H9 (cell line): ENCODE measurements at regions not wholly inside any gene's neighbourhood (a gene's known extent, or its start where the extent isn't known, plus 50 kb on each side); places are given as distances from the start of the nearest gene placed in this dataset.

ENCODE experiments used
- DNase-seq: peaks from one replicate; pipeline ENCODE4 v3.0.0-alpha.2; 2017
- H2AFZ ChIP-seq: one replicate; pipeline ENCODE4 v1.6.1; 2013; ENCODE audit warnings: mild to moderate bottlenecking, low read length, control low read depth, moderate library complexity
- H2AK5ac ChIP-seq: 2 replicates; pipeline ENCODE4 v1.6.1; 2013; ENCODE audit warnings: low read length, control low read depth, mixed read lengths; ENCODE audit not compliant: insufficient read length
- H2BK120ac ChIP-seq: one replicate; pipeline ENCODE4 v1.6.1; 2013; ENCODE audit warnings: low read depth, mild to moderate bottlenecking, low read length, control low read depth, inconsistent platforms; ENCODE audit not compliant: poor library complexity, severe bottlenecking
- H2BK12ac ChIP-seq: 2 replicates; pipeline ENCODE4 v1.6.1; 2013; ENCODE audit warnings: low read length, control low read depth, mixed read lengths, low read depth; ENCODE audit not compliant: insufficient read length
- H2BK15ac ChIP-seq: 2 replicates; pipeline ENCODE4 v1.6.1; 2013; ENCODE audit warnings: low read depth, low read length, control low read depth
- H2BK20ac ChIP-seq: one replicate; pipeline ENCODE4 v1.6.1; 2013; ENCODE audit warnings: low read depth, mild to moderate bottlenecking, low read length, control low read depth, inconsistent platforms; ENCODE audit not compliant: poor library complexity, severe bottlenecking
- H2BK5ac ChIP-seq: 2 replicates; pipeline ENCODE4 v1.6.1; 2013; ENCODE audit warnings: low read length, control low read depth, mixed read lengths; ENCODE audit not compliant: insufficient read length
- H3K14ac ChIP-seq: 2 replicates; pipeline ENCODE4 v1.6.1; 2013; ENCODE audit warnings: low read length, control low read depth; ENCODE audit not compliant: insufficient read depth
- H3K18ac ChIP-seq: 2 replicates; pipeline ENCODE4 v1.6.1; 2013; ENCODE audit warnings: low read depth, mild to moderate bottlenecking, mixed read lengths, low read length, control low read depth; ENCODE audit not compliant: insufficient read length
- H3K23ac ChIP-seq: 2 replicates; pipeline ENCODE4 v1.6.1; 2013; ENCODE audit warnings: low read length, control low read depth, mixed read lengths, low read depth; ENCODE audit not compliant: insufficient read length
- H3K23me2 ChIP-seq: 2 replicates; pipeline ENCODE4 v1.6.1; 2013; ENCODE audit warnings: low read depth, mild to moderate bottlenecking, mixed read lengths, low read length, control low read depth; ENCODE audit not compliant: insufficient read length, poor library complexity, severe bottlenecking
- H3K27ac ChIP-seq: 2 replicates; pipeline ENCODE4 v1.5.1; 2013; ENCODE audit warnings: low read length, control low read depth, mixed read lengths, low read depth; ENCODE audit not compliant: insufficient read length
- H3K27me3 ChIP-seq: 2 replicates; pipeline ENCODE4 v1.6.1; 2013; ENCODE audit warnings: low read length, control low read depth, inconsistent platforms; ENCODE audit not compliant: insufficient read depth
- H3K4ac ChIP-seq: 2 replicates; pipeline ENCODE4 v1.6.1; 2013; ENCODE audit warnings: low read depth, mild to moderate bottlenecking, control low read depth, inconsistent platforms, low read length, moderate library complexity
- H3K4me1 ChIP-seq: 2 replicates; pipeline ENCODE4 v1.6.1; 2013; ENCODE audit warnings: low read length, control low read depth, inconsistent platforms; ENCODE audit not compliant: insufficient read depth
- H3K4me2 ChIP-seq: 2 replicates; pipeline ENCODE4 v1.6.1; 2013; ENCODE audit warnings: low read length, control low read depth, mixed read lengths; ENCODE audit not compliant: insufficient read length, insufficient read depth
- H3K56ac ChIP-seq: 2 replicates; pipeline ENCODE4 v1.6.1; 2013; ENCODE audit warnings: low read depth, mild to moderate bottlenecking, mixed read lengths, low read length, control low read depth; ENCODE audit not compliant: insufficient read length
- H3K79me1 ChIP-seq: 2 replicates; pipeline ENCODE4 v1.6.1; 2013; ENCODE audit warnings: low read depth, mild to moderate bottlenecking, moderate library complexity, low read length, control low read depth, inconsistent platforms; ENCODE audit not compliant: insufficient read depth, poor library complexity, severe bottlenecking
- H3K79me2 ChIP-seq: 2 replicates; pipeline ENCODE4 v1.6.1; 2013; ENCODE audit warnings: low read length, control low read depth, inconsistent platforms; ENCODE audit not compliant: insufficient read depth
- H3K9ac ChIP-seq: 2 replicates; pipeline ENCODE4 v1.6.1; 2013; ENCODE audit warnings: low read length, control low read depth, mixed read lengths; ENCODE audit not compliant: insufficient read length; ENCODE audit errors: extremely low read depth
- H3K9me3 ChIP-seq: one replicate; pipeline ENCODE4 v1.6.1; 2013; ENCODE audit warnings: low read depth, low read length, inconsistent platforms; ENCODE audit not compliant: control insufficient read depth
- H3T11ph ChIP-seq: one replicate; pipeline ENCODE4 v1.6.1; 2013; ENCODE audit warnings: mild to moderate bottlenecking, low read length, control low read depth, inconsistent platforms
- H4K20me1 ChIP-seq: one replicate; pipeline ENCODE4 v1.6.1; 2013; ENCODE audit not compliant: control insufficient read depth, insufficient read length, insufficient read depth
- H4K5ac ChIP-seq: 2 replicates; pipeline ENCODE4 v1.6.1; 2013; ENCODE audit warnings: low read depth, mild to moderate bottlenecking, mixed read lengths, low read length, control low read depth; ENCODE audit not compliant: insufficient read length
- H4K8ac ChIP-seq: replicated peaks from 2 replicates; pipeline ENCODE4 v1.6.1; 2013; ENCODE audit warnings: low read length, control low read depth, mixed read lengths, low read depth; ENCODE audit not compliant: insufficient read length
- H4K91ac ChIP-seq: 2 replicates; pipeline ENCODE4 v1.6.1; 2013; ENCODE audit warnings: low read depth, mild to moderate bottlenecking, moderate library complexity, mixed read lengths, low read length, control low read depth; ENCODE audit not compliant: insufficient read length
- H3K27ac Mint-ChIP-seq, 3 experiments: 2 replicates in 2 of 3; 3 replicates in 1 of 3; pipeline ENCODE4 v1.8.0; 2020 to 2021; ENCODE audit warnings: mixed read lengths in 3 of 3, mild to moderate bottlenecking in 1 of 3, moderate library complexity in 1 of 3
- H3K27me3 Mint-ChIP-seq: 2 replicates; pipeline ENCODE4 v1.8.0; 2021; ENCODE audit warnings: low read depth, mild to moderate bottlenecking, moderate library complexity, mixed read lengths
- H3K36me3 Mint-ChIP-seq, 3 experiments: 2 replicates in 2 of 3; 3 replicates in 1 of 3; pipeline ENCODE4 v1.8.0; 2020 to 2021; ENCODE audit warnings: low read depth in 3 of 3, mixed read lengths in 3 of 3; ENCODE audit not compliant: insufficient read depth in 1 of 3
- H3K4me1 Mint-ChIP-seq, 2 experiments: 2 replicates each; pipeline ENCODE4 v1.8.0; 2020; ENCODE audit warnings: mixed read lengths in 2 of 2
- H3K4me3 Mint-ChIP-seq, 2 experiments: 2 replicates in 1 of 2; 3 replicates in 1 of 2; pipeline ENCODE4 v1.8.0; 2020 to 2021; ENCODE audit warnings: mild to moderate bottlenecking in 2 of 2, mixed read lengths in 2 of 2, moderate library complexity in 1 of 2
- H3K9me3 Mint-ChIP-seq, 2 experiments: 2 replicates in 1 of 2; 3 replicates in 1 of 2; pipeline ENCODE4 v1.8.0; 2020; ENCODE audit warnings: mild to moderate bottlenecking in 2 of 2, mixed read lengths in 2 of 2, moderate library complexity in 1 of 2
- WGBS: extraction: QIAGEN DNeasy Blood & Tissue Kit; methylation state at CpG from one replicate; pipeline ENCODE4 v1.1.7; 2013; ENCODE audit warnings: missing lambda C conversion rate, low lambda C conversion rate, mixed read lengths; ENCODE audit not compliant: insufficient read length; ENCODE audit errors: extremely low coverage; 5-methylcytosine and 5-hydroxymethylcytosine counted together
- TF ChIP-seq, protein P1 (sequence below): fragments of 200-600 bp; sonication (generic); conservative IDR thresholded peaks from 3 replicates; pipeline ENCODE4 v1.8.0; 2021; ENCODE audit warnings: antibody characterized with exemption, mild to moderate bottlenecking

DNA sequence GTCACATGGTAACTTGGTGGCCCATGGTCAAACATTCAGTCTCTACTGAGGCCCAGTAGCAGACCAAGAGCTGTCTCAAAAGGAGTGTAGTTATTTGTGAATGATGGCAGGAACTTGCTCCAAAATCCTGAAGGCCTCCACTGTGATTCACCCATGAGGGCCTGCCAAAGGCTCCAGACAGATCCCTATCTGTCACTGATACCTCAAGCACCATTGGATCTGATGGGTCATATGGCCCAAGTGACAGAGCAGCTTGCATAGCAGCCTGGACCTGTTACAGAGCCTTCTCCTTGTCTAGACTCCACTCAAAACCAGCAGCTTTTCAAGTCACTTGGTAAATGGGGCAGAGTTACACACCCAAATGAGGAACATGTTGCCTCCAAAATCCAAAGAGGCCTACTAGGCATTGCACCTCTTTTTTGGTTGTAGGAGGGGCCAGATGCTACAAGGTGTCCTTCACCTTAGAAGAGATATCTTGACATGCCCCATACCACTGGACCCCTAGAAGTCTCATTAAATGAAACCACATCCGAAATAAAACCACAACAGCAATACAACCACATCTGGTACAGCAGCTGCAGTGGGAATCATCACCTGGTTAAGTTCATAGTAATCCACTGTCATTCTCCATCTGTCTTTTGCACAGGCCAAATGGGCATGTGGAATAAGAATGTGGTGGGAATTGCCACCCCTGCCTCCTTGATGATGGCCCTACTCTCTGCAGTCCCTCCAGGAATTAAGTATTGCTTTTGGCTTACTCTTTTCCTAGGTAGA lies 150.4 kb upstream of the MAX start:
- Mint-ChIP-seq H3K27ac (no peak overlapping the region), H3K27me3 (no peaks in the 10 kb centered on the region; the same call in none of the 2 replicates), H3K4me1 (peaks cover 28 to 36% of the 10 kb centered on the region in 2 experiments), H3K36me3 (peaks cover 0 to 13% (median 4%) of the 10 kb centered on the region in 3 experiments; a peak in 4 of 7 replicates), H3K9me3 (peaks cover 5 to 10% of the 10 kb centered on the region in 2 experiments; a peak in 4 of 5 replicates), H3K4me3 (no peak overlapping the region)
- Histone ChIP-seq H4K8ac (no peak overlapping the region), H3T11ph (no peak overlapping the region), H3K4ac (no peak overlapping the region), H3K9me3 (no peaks in the 10 kb centered on the region), H3K27me3 (no peaks in the 10 kb centered on the region), H4K20me1 (no peaks in the 10 kb centered on the region), H2BK5ac (no peak overlapping the region), H3K27ac (no peak overlapping the region), H2BK12ac (no peak overlapping the region), H2BK120ac (no peak overlapping the region), H2AFZ (no peak overlapping the region), H3K9ac (no peak overlapping the region), H2BK20ac (no peak overlapping the region), H4K5ac (no peak overlapping the region), H3K23me2 (no peaks in the 10 kb centered on the region), H2BK15ac (no peak overlapping the region), H2AK5ac (no peak overlapping the region), H3K79me2 (no peaks in the 10 kb centered on the region), H3K4me1 (no peaks in the 10 kb centered on the region; the same call in 1 of the 2 replicates), H3K14ac (no peak overlapping the region), H3K56ac (no peak overlapping the region), H3K79me1 (no peaks in the 10 kb centered on the region), H4K91ac (no peak overlapping the region), H3K4me2 (no peak overlapping the region), H3K18ac (no peak overlapping the region), H3K23ac (no peak overlapping the region)
- TF ChIP-seq, protein P1, sequence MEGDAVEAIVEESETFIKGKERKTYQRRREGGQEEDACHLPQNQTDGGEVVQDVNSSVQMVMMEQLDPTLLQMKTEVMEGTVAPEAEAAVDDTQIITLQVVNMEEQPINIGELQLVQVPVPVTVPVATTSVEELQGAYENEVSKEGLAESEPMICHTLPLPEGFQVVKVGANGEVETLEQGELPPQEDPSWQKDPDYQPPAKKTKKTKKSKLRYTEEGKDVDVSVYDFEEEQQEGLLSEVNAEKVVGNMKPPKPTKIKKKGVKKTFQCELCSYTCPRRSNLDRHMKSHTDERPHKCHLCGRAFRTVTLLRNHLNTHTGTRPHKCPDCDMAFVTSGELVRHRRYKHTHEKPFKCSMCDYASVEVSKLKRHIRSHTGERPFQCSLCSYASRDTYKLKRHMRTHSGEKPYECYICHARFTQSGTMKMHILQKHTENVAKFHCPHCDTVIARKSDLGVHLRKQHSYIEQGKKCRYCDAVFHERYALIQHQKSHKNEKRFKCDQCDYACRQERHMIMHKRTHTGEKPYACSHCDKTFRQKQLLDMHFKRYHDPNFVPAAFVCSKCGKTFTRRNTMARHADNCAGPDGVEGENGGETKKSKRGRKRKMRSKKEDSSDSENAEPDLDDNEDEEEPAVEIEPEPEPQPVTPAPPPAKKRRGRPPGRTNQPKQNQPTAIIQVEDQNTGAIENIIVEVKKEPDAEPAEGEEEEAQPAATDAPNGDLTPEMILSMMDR, result no peak
- WGBS, result no CpG with 5 or more reads among the region's 1 CpG
- no peak for DNase-seq
